ENCODE measurements at regions not wholly inside any gene's neighbourhood (a gene's known extent, or its start where the extent isn't known, plus 50 kb on each side); places are given as distances from the start of the nearest gene placed in this dataset.
A peak's percentile ranks its signal among the peaks of the same experiment; 100 is the strongest.
"Not testable (repeated sequence)": the region's sequence is repeated elsewhere in the genome, so short reads cannot be mapped to it uniquely, and the experiment has no call there.

- DNase-seq = no peak
Measured at GRCh38 chr1:30133414-30134055, 589.9 kb downstream of the MATN1 start.

- no peak for DNase-seq
Measured at GRCh38 chr1:30132602-30133286, 590.6 kb downstream of the MATN1 start.

GRCh38 chr1:30130566-30130965, 592.8 kb downstream of the MATN1 start:
- not testable (repeated sequence) for DNase-seq

GRCh38 chr1:30130099-30130498, 593.3 kb downstream of the MATN1 start:
- peak; percentile 64 for DNase-seq

- DNase-seq = no peak
Measured at GRCh38 chr1:30129421-30130055, 593.8 kb downstream of the MATN1 start.

GRCh38 chr1:30129001-30129408, 594.4 kb downstream of the MATN1 start:
- DNase-seq = peak; percentile 96

GRCh38 chr1:30126848-30127247, 596.5 kb downstream of the MATN1 start:
- DNase-seq = no peak

- no peak for DNase-seq
Measured at GRCh38 chr1:30125821-30126170, 597.6 kb downstream of the MATN1 start.

GRCh38 chr1:30125021-30125820, 598.2 kb downstream of the MATN1 start:
- no peak for DNase-seq

- peak; percentile 92 for DNase-seq
Measured at GRCh38 chr1:30123896-30124295, 599.5 kb downstream of the MATN1 start.

- DNase-seq = no peak
Measured at GRCh38 chr1:30123036-30123435, 600.3 kb downstream of the MATN1 start.

GRCh38 chr1:30120245-30121000, 603.0 kb downstream of the MATN1 start:
- no peak for DNase-seq

- no peak for DNase-seq
Measured at GRCh38 chr1:30117685-30118084, 605.7 kb downstream of the MATN1 start.

- peak; percentile 55 for DNase-seq
Measured at GRCh38 chr1:30111431-30111830, 612.0 kb downstream of the MATN1 start.

GRCh38 chr1:30110846-30111245, 612.5 kb downstream of the MATN1 start:
- DNase-seq = no peak

- no peak for DNase-seq
Measured at GRCh38 chr1:30109853-30110252, 613.5 kb downstream of the MATN1 start.

GRCh38 chr1:30108186-30108585, 615.2 kb downstream of the MATN1 start:
- no peak for DNase-seq

GRCh38 chr1:30106125-30106524, 617.3 kb downstream of the MATN1 start:
- DNase-seq = peak; percentile 24

GRCh38 chr1:30104551-30104950, 618.8 kb downstream of the MATN1 start:
- DNase-seq = no peak

GRCh38 chr1:30103708-30104411, 619.5 kb downstream of the MATN1 start:
- no peak for DNase-seq

GRCh38 chr1:30102605-30103004, 620.8 kb downstream of the MATN1 start:
- no peak for DNase-seq
